HG03139 (cell line): ENCODE measurements at regions not wholly inside any gene's neighbourhood (a gene's known extent, or its start where the extent isn't known, plus 50 kb on each side); places are given as distances from the start of the nearest gene placed in this dataset.
"Not testable (repeated sequence)": the region's sequence is repeated elsewhere in the genome, so short reads cannot be mapped to it uniquely, and the experiment has no call there.

Experiments
- ATAC-seq: cut with Tn5 transposase; IDR thresholded peaks from one replicate; pipeline ENCODE4 v1.9.1; 2021; ENCODE audit not compliant: unreplicated experiment

- ATAC-seq = no peak
These were observed 239.1 kb upstream of the ARID2 start for GRCh38 chr12:45490232-45490881.

- no peak for ATAC-seq
These were observed 235.2 kb upstream of the ARID2 start for GRCh38 chr12:45494279-45494678.

GRCh38 chr12:45498645-45499044 lies 230.9 kb upstream of the ARID2 start:
- no peak for ATAC-seq

GRCh38 chr12:45502481-45503128 lies 226.9 kb upstream of the ARID2 start:
- ATAC-seq = no peak

GRCh38 chr12:45503899-45504298 lies 225.6 kb upstream of the ARID2 start:
- ATAC-seq = no peak

GRCh38 chr12:45504316-45505010 lies 225.0 kb upstream of the ARID2 start:
- ATAC-seq = no peak

- no peak for ATAC-seq
These were observed 220.3 kb upstream of the ARID2 start for GRCh38 chr12:45509187-45509586.

- no peak for ATAC-seq
These were observed 219.9 kb upstream of the ARID2 start for GRCh38 chr12:45509621-45510020.

GRCh38 chr12:45517381-45517780 lies 212.1 kb upstream of the ARID2 start:
- ATAC-seq = no peak

- no peak for ATAC-seq
These were observed 210.9 kb upstream of the ARID2 start for GRCh38 chr12:45518291-45519235.

GRCh38 chr12:45522227-45522626 lies 207.3 kb upstream of the ARID2 start:
- ATAC-seq = no peak

- ATAC-seq = not testable (repeated sequence)
These were observed 202.7 kb upstream of the ARID2 start for GRCh38 chr12:45526823-45527222.

- no peak for ATAC-seq
These were observed 197.4 kb upstream of the ARID2 start for GRCh38 chr12:45532113-45532512.

GRCh38 chr12:45535610-45536180 lies 193.8 kb upstream of the ARID2 start:
- no peak for ATAC-seq

- no peak for ATAC-seq
These were observed 193.2 kb upstream of the ARID2 start for GRCh38 chr12:45536284-45536683.

- ATAC-seq = no peak
These were observed 188.7 kb upstream of the ARID2 start for GRCh38 chr12:45540661-45541341.

- peak; percentile 83 for ATAC-seq
These were observed 185.6 kb upstream of the ARID2 start for GRCh38 chr12:45543887-45544286.

GRCh38 chr12:45546545-45546944 lies 183.0 kb upstream of the ARID2 start:
- ATAC-seq = no peak

- no peak for ATAC-seq
These were observed 182.4 kb upstream of the ARID2 start for GRCh38 chr12:45547132-45547531.

- ATAC-seq = no peak
These were observed 181.7 kb upstream of the ARID2 start for GRCh38 chr12:45547822-45548221.
